ENCODE measurements at regions not wholly inside any gene's neighbourhood (a gene's known extent, or its start where the extent isn't known, plus 50 kb on each side); places are given as distances from the start of the nearest gene placed in this dataset.

DNA sequence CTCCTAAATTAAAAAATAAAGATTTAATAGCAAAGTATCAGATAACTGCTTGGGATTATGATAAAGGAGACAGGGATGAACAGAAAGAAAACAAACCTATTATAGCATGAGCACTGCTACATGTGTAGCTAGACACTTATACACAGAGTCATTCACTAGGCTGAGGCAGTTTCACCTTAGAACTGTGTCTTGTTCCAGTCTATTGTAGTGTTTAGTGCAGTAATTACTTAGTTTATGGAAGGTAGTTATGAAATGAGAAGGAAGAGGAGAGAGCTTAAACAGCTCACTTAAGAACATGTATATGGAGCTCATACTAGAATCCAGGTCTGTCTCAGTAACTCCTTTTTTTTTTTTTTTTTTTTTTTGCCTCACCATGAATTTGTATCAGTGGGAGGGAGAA, 441.4 kb downstream of the PDCD6IP start:
- DNase-seq (ENCODE audit: low spot score): no peak

DNA sequence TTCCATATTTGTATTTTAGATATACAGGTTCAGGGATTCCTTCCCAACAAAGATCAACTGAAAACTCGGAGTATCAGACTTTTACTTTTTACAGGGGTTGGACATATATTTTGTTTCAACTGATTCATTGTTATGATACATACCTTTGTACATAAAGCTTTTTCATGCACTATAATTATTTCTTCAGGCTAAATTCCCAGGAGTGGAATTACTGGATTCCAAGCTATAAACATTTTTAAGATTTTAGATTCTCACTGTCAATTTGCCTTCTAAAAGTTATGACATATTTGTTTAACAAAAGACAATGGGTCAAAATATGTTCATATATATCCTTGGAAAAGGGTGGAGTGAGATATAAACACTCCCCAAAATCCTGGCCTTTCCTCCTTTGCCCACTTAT, 449.0 kb downstream of the PDCD6IP start:
- no peak for DNase-seq (ENCODE audit: low spot score)

DNA sequence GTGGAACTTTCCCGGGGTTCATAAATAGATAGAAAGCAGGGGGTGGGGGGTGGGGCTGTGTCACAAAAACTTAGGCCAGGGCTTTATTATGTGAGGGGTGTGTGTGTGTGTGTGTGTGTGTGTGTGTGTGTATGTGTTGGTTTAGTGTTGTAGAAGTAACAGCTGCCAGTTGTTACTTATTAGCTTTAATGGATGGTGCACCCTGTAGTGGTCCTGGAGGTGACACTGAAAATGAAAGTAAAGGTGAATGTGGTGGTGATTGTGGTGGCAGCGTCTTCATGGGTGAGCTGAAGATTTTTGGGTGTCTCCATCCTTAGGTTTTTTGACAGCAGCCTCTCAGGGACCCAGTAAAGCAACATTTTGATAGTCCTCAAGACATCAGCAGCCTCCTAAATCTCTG, 449.9 kb downstream of the PDCD6IP start:
- no peak for DNase-seq (ENCODE audit: low spot score)

DNA sequence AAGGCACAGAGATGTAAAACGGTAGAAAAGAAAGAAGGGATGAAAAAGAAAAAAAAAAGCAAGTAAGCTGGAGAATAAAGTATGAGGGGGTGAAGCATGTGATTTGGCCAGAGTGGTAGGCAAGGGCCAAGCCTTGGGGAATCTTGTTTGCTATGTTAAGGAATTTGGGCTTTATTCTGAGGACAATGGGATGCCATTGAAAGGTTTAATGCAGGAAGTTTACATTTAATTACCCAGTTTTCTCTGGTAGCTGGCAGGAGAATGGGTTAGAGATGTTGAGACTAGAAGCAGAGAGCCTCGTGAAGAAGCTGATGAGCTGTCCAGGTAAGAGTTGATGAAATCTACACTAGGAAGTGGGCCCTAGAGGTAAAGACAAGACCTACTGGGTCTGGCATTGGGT, 455.9 kb downstream of the PDCD6IP start:
- DNase-seq (ENCODE audit: low spot score): no peak

DNA sequence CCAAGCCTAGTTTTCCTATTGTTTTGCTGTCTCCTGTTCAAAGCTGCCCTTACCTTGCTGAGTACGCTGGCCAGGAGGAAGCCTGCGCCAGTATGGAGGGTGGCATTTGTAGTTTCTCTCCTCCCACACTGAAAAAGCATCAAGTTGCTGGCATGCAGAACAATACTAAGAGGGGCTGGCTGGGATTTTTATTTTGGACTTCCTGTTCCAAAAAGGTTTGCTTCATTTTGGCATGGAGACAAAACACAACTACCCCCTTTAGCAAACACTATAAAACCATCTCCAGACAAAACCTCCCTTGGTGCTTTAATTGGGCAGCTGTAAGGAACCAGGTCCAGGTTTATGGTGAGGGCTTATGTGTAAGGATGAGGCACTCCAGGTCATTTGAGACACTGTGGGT, 457.6 kb downstream of the PDCD6IP start:
- DNase-seq (ENCODE audit: low spot score): no peak

DNA sequence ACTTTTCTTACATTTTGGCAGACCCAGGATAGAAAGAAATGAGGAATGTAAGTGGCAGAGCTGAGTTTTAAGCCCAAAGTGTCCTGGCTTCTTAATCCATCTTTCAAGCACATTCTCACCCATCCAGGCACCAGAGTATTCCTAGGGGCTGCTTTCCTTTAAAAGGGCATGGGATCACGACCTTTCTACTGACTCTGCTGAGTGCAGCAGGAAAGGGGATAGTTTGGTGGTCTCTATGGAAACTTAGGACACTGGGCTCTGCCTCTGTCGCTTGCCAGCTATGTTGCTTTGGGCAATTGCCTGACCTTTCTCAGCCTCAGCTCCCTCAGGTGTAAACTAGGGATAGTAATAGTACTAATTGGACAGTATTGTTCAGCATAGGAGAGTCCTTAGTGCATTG, 458.4 kb downstream of the PDCD6IP start:
- no peak for DNase-seq (ENCODE audit: low spot score)

DNA sequence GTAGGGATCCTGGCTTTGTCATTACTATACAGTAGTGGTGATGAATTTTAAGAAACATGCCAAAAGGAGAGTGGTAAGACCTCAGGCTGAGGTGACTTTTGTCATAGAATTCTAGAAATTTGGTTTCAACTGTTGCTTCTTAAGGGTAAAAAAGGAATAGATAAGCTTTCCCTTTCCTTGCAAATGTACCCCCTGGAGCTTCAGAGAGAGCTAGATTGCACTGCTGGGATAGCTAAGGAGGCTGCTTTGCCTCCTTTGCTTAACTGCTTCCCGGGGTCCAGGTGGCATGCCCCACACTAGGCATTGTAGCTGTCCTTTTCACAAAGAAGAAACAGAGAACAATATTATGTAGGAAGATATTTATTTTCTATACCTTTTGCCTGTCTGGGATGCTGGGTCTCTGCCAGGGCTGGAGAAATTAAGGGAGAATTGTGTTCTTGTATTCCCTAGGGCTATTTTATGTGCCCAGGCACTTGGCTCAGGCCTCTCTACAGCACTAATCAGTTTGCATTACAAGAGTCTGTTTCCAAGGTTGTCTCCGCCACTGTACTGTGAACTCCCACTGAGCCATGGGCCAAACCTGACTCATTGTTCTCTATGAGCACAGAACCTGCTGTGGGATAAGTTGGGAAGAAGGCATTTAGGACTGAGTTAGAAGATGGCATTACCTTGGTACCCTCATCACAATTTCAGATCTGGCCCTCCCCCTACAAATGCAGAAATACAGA, 460.0 kb downstream of the PDCD6IP start:
- DNase-seq (ENCODE audit: low spot score): no peak

GRCh38 chr3:34260271-34261000, 462.0 kb downstream of the PDCD6IP start:
- no peak for DNase-seq (ENCODE audit: low spot score)

- no peak for DNase-seq (ENCODE audit: low spot score)
Observed at GRCh38 chr3:34261001-34261385, 462.6 kb downstream of the PDCD6IP start.

GRCh38 chr3:34263101-34263621, 464.7 kb downstream of the PDCD6IP start:
- DNase-seq (ENCODE audit: low spot score): no peak

DNA sequence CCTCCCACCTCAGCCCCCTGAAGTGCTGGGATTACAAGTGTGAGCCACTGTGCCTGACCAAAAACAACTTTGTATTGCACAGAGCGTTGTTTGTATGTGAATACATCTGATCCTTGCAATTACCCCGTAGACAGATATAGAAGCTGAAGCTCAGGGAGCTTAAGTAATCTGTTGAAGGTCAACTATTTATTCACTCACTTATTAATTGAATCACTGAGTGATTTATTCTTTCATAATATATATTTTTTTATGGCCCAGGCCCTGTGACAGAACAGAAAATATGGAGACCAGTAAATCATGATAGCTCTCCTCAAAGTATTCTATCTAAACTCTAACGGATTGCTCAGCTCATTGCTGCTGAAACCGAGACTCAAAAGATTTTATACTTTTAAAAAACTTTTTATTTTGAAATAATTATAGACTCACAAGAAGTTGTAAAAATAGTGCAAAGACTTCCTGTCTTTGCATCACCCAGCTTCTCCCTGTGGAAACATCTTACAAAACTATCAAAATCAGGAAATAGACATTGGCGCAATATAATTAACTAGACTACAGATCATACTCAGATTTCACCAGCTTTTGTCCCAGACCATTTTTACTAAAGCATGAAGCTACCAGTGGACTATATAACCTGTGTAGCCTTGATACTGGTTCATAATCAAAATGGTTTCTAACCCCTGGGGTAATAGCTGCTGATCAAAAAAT, 466.1 kb downstream of the PDCD6IP start:
- DNase-seq (ENCODE audit: low spot score): no peak

DNA sequence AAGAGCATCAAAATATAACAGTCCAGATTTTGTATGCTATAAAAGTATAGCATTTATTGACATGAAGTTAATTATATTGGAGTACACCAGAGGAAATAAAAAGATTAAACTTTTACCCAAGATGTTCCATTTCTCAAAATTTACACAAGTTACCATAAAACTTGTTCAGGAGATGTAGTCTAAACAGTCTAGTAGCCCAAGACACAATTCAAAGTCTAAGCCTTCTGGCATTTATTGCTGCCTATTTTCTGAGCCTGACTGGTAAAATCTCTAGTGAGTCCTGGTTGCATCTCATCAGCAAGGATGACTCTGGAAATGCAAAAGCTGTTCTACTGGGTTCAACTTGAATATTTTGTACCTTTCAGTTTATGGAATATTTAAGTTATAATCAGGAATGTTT, 468.7 kb downstream of the PDCD6IP start:
- no peak for DNase-seq (ENCODE audit: low spot score)

DNA sequence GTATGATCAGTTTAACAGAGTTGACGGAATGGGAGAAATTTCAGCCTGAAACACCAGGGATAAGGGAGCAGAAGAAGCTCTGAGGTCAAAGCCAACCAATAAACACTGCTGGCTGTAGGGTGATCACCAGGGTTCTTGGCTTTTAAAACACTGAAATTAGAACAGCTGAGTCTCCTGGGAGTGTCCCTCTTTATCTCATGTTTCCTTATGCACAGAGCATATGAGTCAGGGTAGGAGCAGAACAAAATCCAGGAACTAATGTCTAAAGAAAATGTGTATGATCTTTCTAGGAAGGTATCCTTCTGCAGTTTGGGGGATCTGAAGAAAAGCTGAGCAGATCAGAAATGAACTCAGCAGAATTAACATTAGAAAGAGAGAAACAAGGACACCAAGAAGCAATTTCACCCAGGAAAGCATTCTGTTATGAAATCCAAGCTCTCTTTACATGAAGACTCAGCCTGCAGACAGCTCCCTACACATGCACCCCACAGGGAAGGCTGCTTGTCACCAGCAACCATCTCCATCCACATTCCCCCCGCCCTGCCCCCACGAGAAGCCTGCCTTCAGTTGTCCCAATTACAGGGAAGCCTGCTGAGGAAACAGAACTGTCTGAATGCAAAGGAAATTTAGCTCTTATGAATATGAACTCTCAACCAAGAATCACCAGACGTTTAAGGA, 469.7 kb downstream of the PDCD6IP start:
- no peak for DNase-seq (ENCODE audit: low spot score)

DNA sequence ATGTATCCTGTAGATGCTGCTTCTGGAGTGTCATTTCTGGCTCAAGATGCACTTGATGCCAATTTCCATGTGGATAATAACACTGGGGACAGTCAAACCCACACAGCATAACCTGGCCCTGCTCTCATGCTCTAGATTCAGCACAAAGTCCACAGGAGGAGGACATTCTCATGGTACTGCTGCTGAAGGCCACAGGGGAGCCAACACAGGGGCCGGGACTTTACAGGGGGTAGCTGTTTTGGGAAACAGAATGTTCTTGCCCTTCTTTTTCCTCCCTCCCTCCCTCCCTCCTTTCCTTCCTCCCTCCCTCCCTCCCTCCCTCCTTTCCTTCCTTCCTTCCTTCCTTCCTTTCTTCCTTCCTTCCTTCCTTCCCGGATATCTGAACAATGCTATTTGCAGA, 477.4 kb downstream of the PDCD6IP start:
- DNase-seq (ENCODE audit: low spot score): no peak

DNA sequence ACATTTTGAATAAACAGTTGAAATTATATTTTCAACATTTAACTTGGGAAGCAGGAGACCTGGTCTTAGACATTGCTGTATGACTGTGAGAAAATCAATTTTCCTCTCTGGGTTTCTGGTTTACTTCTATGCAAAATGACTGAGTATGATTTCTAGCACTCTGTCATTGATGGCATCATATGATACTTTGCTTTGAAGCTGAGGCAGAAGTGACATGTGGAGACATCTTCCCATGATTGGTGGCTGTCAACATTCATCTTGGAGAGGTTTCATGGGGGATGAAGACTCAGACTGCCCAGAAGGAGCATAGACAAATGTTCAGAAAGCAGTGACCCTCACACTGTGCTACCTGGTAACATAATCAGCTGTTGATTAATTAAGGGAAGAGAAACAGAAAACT, 477.9 kb downstream of the PDCD6IP start:
- DNase-seq (ENCODE audit: low spot score): no peak

DNA sequence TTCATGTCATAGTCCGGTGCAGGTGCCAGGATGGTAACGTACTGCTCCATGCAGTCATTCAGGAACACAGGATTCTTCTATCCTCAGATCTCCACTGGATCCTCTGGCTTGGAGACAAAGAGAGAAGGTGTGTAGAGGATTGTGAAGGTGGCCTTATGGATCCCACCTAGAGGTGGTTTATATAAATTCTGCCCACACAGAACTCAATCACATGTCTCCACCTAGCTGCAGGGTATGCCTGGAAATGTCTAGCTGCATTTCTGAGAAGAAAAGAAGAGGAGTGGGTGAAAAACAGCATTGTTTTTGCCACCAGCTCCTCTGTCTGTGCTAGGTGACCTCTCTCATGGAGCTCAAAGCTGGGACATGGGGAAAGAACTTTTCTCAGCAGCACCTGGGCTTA, 478.7 kb downstream of the PDCD6IP start:
- DNase-seq (ENCODE audit: low spot score): no peak

DNA sequence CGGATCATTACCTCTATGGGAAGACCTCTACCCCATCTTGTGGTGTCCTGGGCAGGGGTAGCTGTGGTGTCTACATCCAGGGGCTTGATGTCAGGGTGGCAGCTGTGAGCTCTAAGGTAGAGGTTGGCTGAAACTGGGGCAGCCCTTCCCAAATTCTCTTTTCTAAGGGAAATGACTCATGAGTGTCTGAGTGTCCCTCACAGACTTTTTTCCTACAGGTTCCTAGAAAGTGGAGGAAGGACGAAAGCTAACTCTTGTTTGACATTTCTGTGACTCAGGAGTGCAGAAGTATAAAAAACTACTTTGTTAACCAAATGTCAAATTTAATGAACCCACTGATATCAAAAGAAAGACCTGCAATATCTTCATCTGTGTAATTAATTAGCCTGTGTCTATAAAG, 481.5 kb downstream of the PDCD6IP start:
- DNase-seq (ENCODE audit: low spot score): no peak

DNA sequence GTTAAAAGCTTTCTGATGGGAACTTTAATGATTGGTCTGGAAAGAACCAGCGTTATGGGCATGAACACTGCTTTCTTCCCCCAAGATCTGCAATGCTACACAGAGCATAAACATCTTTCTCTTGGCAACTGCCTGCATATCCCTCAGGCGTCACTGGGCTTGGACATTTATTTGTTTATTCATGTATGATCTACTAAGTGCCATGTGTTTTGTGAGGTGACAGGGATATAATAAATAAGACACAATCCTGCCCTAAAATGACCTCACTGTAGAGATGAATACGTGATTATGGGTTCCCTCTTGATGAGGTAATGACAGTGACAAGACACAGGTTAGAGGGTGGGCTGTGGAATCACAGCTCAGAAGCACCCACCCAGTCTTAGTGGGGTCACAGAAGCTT, 485.3 kb downstream of the PDCD6IP start:
- no peak for DNase-seq (ENCODE audit: low spot score)

GRCh38 chr3:34284959-34285826, 486.8 kb downstream of the PDCD6IP start:
- DNase-seq (ENCODE audit: low spot score): no peak

DNA sequence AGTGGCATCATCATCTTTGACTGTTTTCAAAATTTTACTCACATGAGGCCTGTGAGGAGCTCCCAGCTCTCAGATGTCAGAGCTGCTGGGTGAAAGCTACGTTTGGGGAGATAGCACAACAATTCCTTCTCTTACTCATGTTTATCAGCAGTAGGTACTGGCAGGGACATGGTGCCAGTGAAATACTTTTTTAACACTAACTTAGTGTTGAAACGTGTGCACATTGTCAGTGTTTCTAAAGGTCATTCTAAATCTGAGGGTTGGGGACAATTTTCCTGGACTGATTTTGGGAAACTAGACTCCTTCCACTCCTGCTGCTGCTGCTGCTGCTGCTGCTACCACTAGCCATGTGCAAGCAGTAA, 487.4 kb downstream of the PDCD6IP start:
- DNase-seq (ENCODE audit: low spot score): no peak

GRCh38 chr3:34292605-34293300, 494.3 kb downstream of the PDCD6IP start:
- DNase-seq (ENCODE audit: low spot score): no peak
